K562 (cell line): ENCODE measurements at regions not wholly inside any gene's neighbourhood (a gene's known extent, or its start where the extent isn't known, plus 50 kb on each side); places are given as distances from the start of the nearest gene placed in this dataset.

Experiments used
- BRCA1 ChIP-seq, 2 experiments: fragments of 450-650 bp in 1 of 2; sonication (generic) in 1 of 2; formaldehyde crosslinking in 1 of 2; IDR thresholded peaks; 2 replicates each; pipeline versions ENCODE4 v1.5.0 to v1.6.1; 2017 to 2020; ENCODE audit warnings: mild to moderate bottlenecking in 1 of 2, missing genetic modification reagents in 1 of 2
- CHD1 ChIP-seq: fragments of 200-600 bp; sonication (generic); IDR thresholded peaks from one replicate; pipeline ENCODE4 v1.6.1; 2012; ENCODE audit warnings: mild to moderate bottlenecking, moderate library complexity, low read length, inconsistent platforms
- ERF ChIP-seq: fragments of 450-650 bp; formaldehyde crosslinking; IDR thresholded peaks from 2 replicates; pipeline ENCODE4 v1.4.0; 2020; ENCODE audit warnings: mild to moderate bottlenecking, mixed read lengths
- HOXB6 ChIP-seq: fragments of 250-450 bp; sonication (Bioruptor Pico); IDR thresholded peaks from 2 replicates; pipeline ENCODE4 v1.5.1; 2022; ENCODE audit warnings: mild to moderate bottlenecking, borderline replicate concordance
- IFI16 ChIP-seq: fragments of 250-450 bp; sonication (Bioruptor Pico); IDR thresholded peaks from 2 replicates; pipeline ENCODE4 v2.1.2; 2022; ENCODE audit warnings: mild to moderate bottlenecking, inconsistent platforms
- MAFG ChIP-seq: fragments of 450-650 bp; conservative IDR thresholded peaks from 2 replicates; pipeline ENCODE4 v1.6.1; 2016; ENCODE audit warnings: missing genetic modification characterization, missing compliant biosample characterization
- NR2F6 ChIP-seq: fragments of 450-650 bp; formaldehyde crosslinking; IDR thresholded peaks from 2 replicates; pipeline ENCODE4 v1.4.0; 2020; ENCODE audit warnings: mild to moderate bottlenecking
- RB1 ChIP-seq: fragments of 450-650 bp; IDR thresholded peaks from 2 replicates; pipeline ENCODE4 v1.6.1; 2017; ENCODE audit warnings: low read depth, mild to moderate bottlenecking
- RBBP5 ChIP-seq: fragments of 200-600 bp; sonication (generic); IDR thresholded peaks from 2 replicates; pipeline ENCODE4 v1.6.1; 2012; ENCODE audit warnings: borderline replicate concordance, mild to moderate bottlenecking, low read length, control low read depth, inconsistent platforms; ENCODE audit not compliant: insufficient read depth, poor library complexity, severe bottlenecking
- RBM17 ChIP-seq: fragments of 200-400 bp; formaldehyde crosslinking; IDR thresholded peaks from 2 replicates; pipeline ENCODE4 v1.6.1; 2017; ENCODE audit warnings: low read depth, mild to moderate bottlenecking, low read length, borderline replicate concordance
- RHOXF2B ChIP-seq: fragments of 250-450 bp; sonication (Bioruptor Pico); conservative IDR thresholded peaks from 2 replicates; pipeline ENCODE4 v1.5.1; 2021
- SLC30A9 ChIP-seq: fragments of 250-450 bp; sonication (Bioruptor Pico); IDR thresholded peaks from 2 replicates; pipeline ENCODE4 v1.8.0; 2022; ENCODE audit warnings: mild to moderate bottlenecking, moderate library complexity
- YY1 ChIP-seq, 3 experiments: IDR thresholded peaks; 2 replicates each; pipeline ENCODE4 v1.6.1; 2011; ENCODE audit warnings: low read length in 2 of 3, mild to moderate bottlenecking in 2 of 3, moderate library complexity in 2 of 3, borderline replicate concordance in 1 of 3, control low read depth in 1 of 3, low read depth in 1 of 3; ENCODE audit not compliant: insufficient read depth in 3 of 3, insufficient replicate concordance in 2 of 3, control insufficient read depth in 1 of 3, insufficient read length in 1 of 3; ENCODE audit errors: extremely low read depth in 1 of 3
- ZNF212 ChIP-seq: fragments of 450-650 bp; formaldehyde crosslinking; IDR thresholded peaks from 2 replicates; pipeline ENCODE4 v1.4.0; 2020; ENCODE audit warnings: mild to moderate bottlenecking
- TF ChIP-seq, protein P1 (sequence below): fragments of 250-450 bp; sonication (Bioruptor Pico); IDR thresholded peaks from 2 replicates; pipeline ENCODE4 v1.4.0; 2020; ENCODE audit warnings: mild to moderate bottlenecking, moderate library complexity
- TF ChIP-seq, protein P2 (sequence below): fragments of 250-450 bp; sonication (Bioruptor Pico); IDR thresholded peaks from 2 replicates; pipeline ENCODE4 v1.8.0; 2021; ENCODE audit warnings: borderline replicate concordance, mild to moderate bottlenecking, moderate library complexity; ENCODE audit not compliant: poor library complexity, severe bottlenecking
- TF ChIP-seq, protein P3 (sequence below): fragments of 200-800 bp; sonication (Bioruptor generic); IDR thresholded peaks from 2 replicates; pipeline ENCODE4 v1.6.1; 2017; ENCODE audit warnings: missing genetic modification characterization, missing compliant biosample characterization
- TF ChIP-seq, protein P4 (sequence below): sonication (generic); formaldehyde crosslinking; IDR thresholded peaks from 2 replicates; pipeline ENCODE4 v1.9.0; 2022; ENCODE audit warnings: mild to moderate bottlenecking, missing genetic modification reagents
- TF ChIP-seq, protein P5 (sequence below): sonication (generic); formaldehyde crosslinking; IDR thresholded peaks from 2 replicates; pipeline ENCODE4 v1.8.0; 2023; ENCODE audit warnings: mild to moderate bottlenecking, missing genetic modification reagents
- TF ChIP-seq, protein P6 (sequence below): sonication (generic); formaldehyde crosslinking; IDR thresholded peaks from 2 replicates; pipeline ENCODE4 v1.8.0; 2022; ENCODE audit warnings: mild to moderate bottlenecking, missing genetic modification reagents

DNA sequence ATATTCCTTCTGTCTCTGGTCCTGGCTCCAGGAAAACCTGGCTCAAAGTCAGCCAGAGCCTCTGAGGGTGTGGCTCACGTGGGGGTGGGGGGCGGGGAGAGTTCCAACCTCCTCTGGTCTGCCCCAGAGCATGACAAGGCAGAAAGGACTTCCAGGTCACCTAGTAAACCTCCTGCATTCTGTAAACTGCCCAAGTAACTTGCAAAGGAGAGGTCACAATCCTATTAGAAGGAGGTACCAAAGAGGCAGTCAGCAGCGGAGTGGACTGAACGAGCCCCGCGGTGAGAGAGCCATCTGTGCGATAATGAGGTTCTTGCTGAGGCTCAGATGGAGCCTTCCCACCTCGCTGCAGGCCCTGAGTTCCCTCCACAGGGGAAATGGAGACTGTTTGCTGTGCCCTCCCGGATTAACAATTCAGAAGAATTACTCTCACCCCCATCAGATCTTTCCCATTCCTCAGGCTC is 58.9 kb upstream of the GATA6 start (continued):
- TF ChIP-seq, protein P1, sequence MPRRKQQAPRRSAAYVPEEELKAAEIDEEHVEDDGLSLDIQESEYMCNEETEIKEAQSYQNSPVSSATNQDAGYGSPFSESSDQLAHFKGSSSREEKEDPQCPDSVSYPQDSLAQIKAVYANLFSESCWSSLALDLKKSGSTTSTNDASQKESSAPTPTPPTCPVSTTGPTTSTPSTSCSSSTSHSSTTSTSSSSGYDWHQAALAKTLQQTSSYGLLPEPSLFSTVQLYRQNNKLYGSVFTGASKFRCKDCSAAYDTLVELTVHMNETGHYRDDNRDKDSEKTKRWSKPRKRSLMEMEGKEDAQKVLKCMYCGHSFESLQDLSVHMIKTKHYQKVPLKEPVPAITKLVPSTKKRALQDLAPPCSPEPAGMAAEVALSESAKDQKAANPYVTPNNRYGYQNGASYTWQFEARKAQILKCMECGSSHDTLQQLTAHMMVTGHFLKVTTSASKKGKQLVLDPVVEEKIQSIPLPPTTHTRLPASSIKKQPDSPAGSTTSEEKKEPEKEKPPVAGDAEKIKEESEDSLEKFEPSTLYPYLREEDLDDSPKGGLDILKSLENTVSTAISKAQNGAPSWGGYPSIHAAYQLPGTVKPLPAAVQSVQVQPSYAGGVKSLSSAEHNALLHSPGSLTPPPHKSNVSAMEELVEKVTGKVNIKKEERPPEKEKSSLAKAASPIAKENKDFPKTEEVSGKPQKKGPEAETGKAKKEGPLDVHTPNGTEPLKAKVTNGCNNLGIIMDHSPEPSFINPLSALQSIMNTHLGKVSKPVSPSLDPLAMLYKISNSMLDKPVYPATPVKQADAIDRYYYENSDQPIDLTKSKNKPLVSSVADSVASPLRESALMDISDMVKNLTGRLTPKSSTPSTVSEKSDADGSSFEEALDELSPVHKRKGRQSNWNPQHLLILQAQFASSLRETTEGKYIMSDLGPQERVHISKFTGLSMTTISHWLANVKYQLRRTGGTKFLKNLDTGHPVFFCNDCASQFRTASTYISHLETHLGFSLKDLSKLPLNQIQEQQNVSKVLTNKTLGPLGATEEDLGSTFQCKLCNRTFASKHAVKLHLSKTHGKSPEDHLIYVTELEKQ (CRISPR knock-in tag): no peak
- TF ChIP-seq RBBP5 (peak; percentile 37), BRCA1 (IDR thresholded peaks at IDR 0.05) (no peak), BRCA1 (CRISPR knock-in tag; IDR thresholded peaks at IDR 0.05) (no peak), CHD1 (no peak), HOXB6 (no peak), ZNF212 (CRISPR knock-in tag) (no peak), RBM17 (no peak), RB1 (no peak), YY1 (IDR thresholded peaks at IDR 0.05; ENCODE audit: borderline replicate concordance in 1 of 3, control insufficient read depth in 1 of 3, extremely low read depth in 1 of 3, insufficient read depth in 3 of 3, insufficient read length in 1 of 3, insufficient replicate concordance in 2 of 3, low read depth in 1 of 3, low read length in 2 of 3) (no peak), MAFG (peak; percentile 87), SLC30A9 (CRISPR knock-in tag) (no peak), IFI16 (no peak), RHOXF2B (no peak), NR2F6 (no peak), ERF (CRISPR knock-in tag) (no peak)
- TF ChIP-seq, protein P2, sequence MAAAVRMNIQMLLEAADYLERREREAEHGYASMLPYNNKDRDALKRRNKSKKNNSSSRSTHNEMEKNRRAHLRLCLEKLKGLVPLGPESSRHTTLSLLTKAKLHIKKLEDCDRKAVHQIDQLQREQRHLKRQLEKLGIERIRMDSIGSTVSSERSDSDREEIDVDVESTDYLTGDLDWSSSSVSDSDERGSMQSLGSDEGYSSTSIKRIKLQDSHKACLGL (CRISPR knock-in tag): no peak
- TF ChIP-seq, protein P3, sequence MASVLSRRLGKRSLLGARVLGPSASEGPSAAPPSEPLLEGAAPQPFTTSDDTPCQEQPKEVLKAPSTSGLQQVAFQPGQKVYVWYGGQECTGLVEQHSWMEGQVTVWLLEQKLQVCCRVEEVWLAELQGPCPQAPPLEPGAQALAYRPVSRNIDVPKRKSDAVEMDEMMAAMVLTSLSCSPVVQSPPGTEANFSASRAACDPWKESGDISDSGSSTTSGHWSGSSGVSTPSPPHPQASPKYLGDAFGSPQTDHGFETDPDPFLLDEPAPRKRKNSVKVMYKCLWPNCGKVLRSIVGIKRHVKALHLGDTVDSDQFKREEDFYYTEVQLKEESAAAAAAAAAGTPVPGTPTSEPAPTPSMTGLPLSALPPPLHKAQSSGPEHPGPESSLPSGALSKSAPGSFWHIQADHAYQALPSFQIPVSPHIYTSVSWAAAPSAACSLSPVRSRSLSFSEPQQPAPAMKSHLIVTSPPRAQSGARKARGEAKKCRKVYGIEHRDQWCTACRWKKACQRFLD (CRISPR knock-in tag): no peak
- TF ChIP-seq, protein P4, sequence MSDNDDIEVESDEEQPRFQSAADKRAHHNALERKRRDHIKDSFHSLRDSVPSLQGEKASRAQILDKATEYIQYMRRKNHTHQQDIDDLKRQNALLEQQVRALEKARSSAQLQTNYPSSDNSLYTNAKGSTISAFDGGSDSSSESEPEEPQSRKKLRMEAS (CRISPR knock-in tag): no peak
- TF ChIP-seq, protein P5, sequence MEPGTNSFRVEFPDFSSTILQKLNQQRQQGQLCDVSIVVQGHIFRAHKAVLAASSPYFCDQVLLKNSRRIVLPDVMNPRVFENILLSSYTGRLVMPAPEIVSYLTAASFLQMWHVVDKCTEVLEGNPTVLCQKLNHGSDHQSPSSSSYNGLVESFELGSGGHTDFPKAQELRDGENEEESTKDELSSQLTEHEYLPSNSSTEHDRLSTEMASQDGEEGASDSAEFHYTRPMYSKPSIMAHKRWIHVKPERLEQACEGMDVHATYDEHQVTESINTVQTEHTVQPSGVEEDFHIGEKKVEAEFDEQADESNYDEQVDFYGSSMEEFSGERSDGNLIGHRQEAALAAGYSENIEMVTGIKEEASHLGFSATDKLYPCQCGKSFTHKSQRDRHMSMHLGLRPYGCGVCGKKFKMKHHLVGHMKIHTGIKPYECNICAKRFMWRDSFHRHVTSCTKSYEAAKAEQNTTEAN (CRISPR knock-in tag): no peak
- TF ChIP-seq, protein P6, sequence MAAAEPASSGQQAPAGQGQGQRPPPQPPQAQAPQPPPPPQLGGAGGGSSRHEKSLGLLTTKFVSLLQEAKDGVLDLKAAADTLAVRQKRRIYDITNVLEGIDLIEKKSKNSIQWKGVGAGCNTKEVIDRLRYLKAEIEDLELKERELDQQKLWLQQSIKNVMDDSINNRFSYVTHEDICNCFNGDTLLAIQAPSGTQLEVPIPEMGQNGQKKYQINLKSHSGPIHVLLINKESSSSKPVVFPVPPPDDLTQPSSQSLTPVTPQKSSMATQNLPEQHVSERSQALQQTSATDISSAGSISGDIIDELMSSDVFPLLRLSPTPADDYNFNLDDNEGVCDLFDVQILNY (CRISPR knock-in tag): no peak
